NB4 (cell line): ENCODE measurements at regions not wholly inside any gene's neighbourhood (a gene's known extent, or its start where the extent isn't known, plus 50 kb on each side); places are given as distances from the start of the nearest gene placed in this dataset.

Source experiments
- DNase-seq: peaks from one replicate; pipeline ENCODE4 v3.0.0; 2010; ENCODE audit warnings: low read depth
- H3K4me3 ChIP-seq: one replicate; pipeline ENCODE4 v1.5.1; 2011; ENCODE audit warnings: mild to moderate bottlenecking, low read depth, low read length, moderate library complexity
- CTCF ChIP-seq: IDR thresholded peaks from one replicate; pipeline ENCODE4 v1.5.1; 2012; ENCODE audit warnings: low read depth, low read length
- MAX ChIP-seq: IDR thresholded peaks from 2 replicates; pipeline ENCODE4 v1.6.1; 2011; ENCODE audit warnings: low read depth, low read length
- MYC ChIP-seq: IDR thresholded peaks from 2 replicates; pipeline ENCODE4 v1.6.1; 2011; ENCODE audit warnings: low read depth, low read length
- POLR2A ChIP-seq: IDR thresholded peaks from 2 replicates; pipeline ENCODE4 v1.6.1; 2011; ENCODE audit warnings: mild to moderate bottlenecking; ENCODE audit not compliant: insufficient read length; ENCODE audit errors: extremely low read depth

- no peak overlapping the region for H3K4me3 ChIP-seq
- DNase-seq: no peak
- TF ChIP-seq CTCF: no peak
- no peak for TF ChIP-seq POLR2A
- TF ChIP-seq MYC: no peak
- TF ChIP-seq MAX: no peak
Measured at GRCh38 chr10:2761311-2761710, 306.0 kb upstream of the PFKP start.

- no peak overlapping the region for H3K4me3 ChIP-seq
- DNase-seq: peak; percentile 1
- no peak for TF ChIP-seq CTCF
- TF ChIP-seq MAX: no peak
- TF ChIP-seq POLR2A: no peak
- no peak for TF ChIP-seq MYC
Measured at GRCh38 chr10:2760736-2761135, 306.6 kb upstream of the PFKP start.

- no peak for DNase-seq
- TF ChIP-seq MAX (no peak), MYC (no peak), CTCF (no peak), POLR2A (no peak)
- no peak overlapping the region for H3K4me3 ChIP-seq
Measured at GRCh38 chr10:2759233-2759632, 308.1 kb upstream of the PFKP start.

- TF ChIP-seq POLR2A: no peak
- no peak for TF ChIP-seq CTCF
- no peak for DNase-seq
- H3K4me3 ChIP-seq: no peak overlapping the region
Measured at GRCh38 chr10:2754943-2755342, 312.4 kb upstream of the PFKP start.

- DNase-seq: no peak
- TF ChIP-seq MAX (no peak), POLR2A (no peak), MYC (no peak), CTCF (no peak)
- no peak overlapping the region for H3K4me3 ChIP-seq
Measured at GRCh38 chr10:2748287-2748686, 319.1 kb upstream of the PFKP start.

- no peak for DNase-seq
- TF ChIP-seq CTCF (no peak), POLR2A (no peak), MAX (no peak), MYC (no peak)
Measured at GRCh38 chr10:2746638-2747037, 320.7 kb upstream of the PFKP start.

More at GRCh38 chr10:2746638-2747037, 320.7 kb upstream of the PFKP start:
- no peak overlapping the region for H3K4me3 ChIP-seq
